GM12878 (cell line): ENCODE measurements at regions not wholly inside any gene's neighbourhood (a gene's known extent, or its start where the extent isn't known, plus 50 kb on each side); places are given as distances from the start of the nearest gene placed in this dataset.

Experiments
- CHD2 ChIP-seq: IDR thresholded peaks from 2 replicates; pipeline ENCODE4 v1.6.1; 2011; ENCODE audit warnings: low read depth, low read length, improper control_type of control experiment, borderline replicate concordance
- E4F1 ChIP-seq: fragments of 450-650 bp; IDR thresholded peaks from 2 replicates; pipeline ENCODE4 v1.6.1; 2018; ENCODE audit warnings: borderline replicate concordance, mild to moderate bottlenecking; ENCODE audit not compliant: partially characterized antibody
- ESRRA ChIP-seq: IDR thresholded peaks from 2 replicates; pipeline ENCODE4 v1.6.1; 2012; ENCODE audit warnings: mild to moderate bottlenecking, low read length, improper control_type of control experiment
- GATAD2B ChIP-seq: fragments of 450-650 bp; conservative IDR thresholded peaks from 2 replicates; pipeline ENCODE4 v1.6.1; 2017; ENCODE audit warnings: low read depth, mild to moderate bottlenecking, moderate library complexity
- IRF5 ChIP-seq: fragments of 450-650 bp; IDR thresholded peaks from 2 replicates; pipeline ENCODE4 v1.6.1; 2017; ENCODE audit warnings: borderline replicate concordance
- MXI1 ChIP-seq: fragments of 150-350 bp; IDR thresholded peaks from 2 replicates; pipeline ENCODE4 v1.6.1; 2011; ENCODE audit warnings: low read depth, mild to moderate bottlenecking, inconsistent platforms, low read length, improper control_type of control experiment
- PAX5 ChIP-seq: IDR thresholded peaks from 2 replicates; pipeline ENCODE4 v1.6.1; 2011; ENCODE audit warnings: low read depth, low read length, borderline replicate concordance
- PML ChIP-seq: IDR thresholded peaks from 2 replicates; pipeline ENCODE4 v1.6.1; 2012; ENCODE audit warnings: low read length, inconsistent platforms
- POLR2A ChIP-seq: IDR thresholded peaks from 2 replicates; pipeline ENCODE4 v1.6.1; 2011; ENCODE audit warnings: low read depth, mild to moderate bottlenecking, low read length
- RFX5 ChIP-seq: IDR thresholded peaks from 2 replicates; pipeline ENCODE4 v1.6.1; 2011; ENCODE audit warnings: low read depth, low read length, improper control_type of control experiment
- SIN3A ChIP-seq: IDR thresholded peaks from 2 replicates; pipeline ENCODE4 v1.6.1; 2012; ENCODE audit warnings: low read depth, low read length, improper control_type of control experiment
- SMC3 ChIP-seq: IDR thresholded peaks from 2 replicates; pipeline ENCODE4 v1.6.1; 2011; ENCODE audit warnings: low read length, improper control_type of control experiment, borderline replicate concordance
- SPI1 ChIP-seq: IDR thresholded peaks from 2 replicates; pipeline ENCODE4 v1.6.1; 2011; ENCODE audit warnings: low read depth, mild to moderate bottlenecking, low read length, moderate library complexity, borderline replicate concordance; ENCODE audit not compliant: insufficient read depth
- SREBF1 ChIP-seq: IDR thresholded peaks from 2 replicates; pipeline ENCODE4 v1.6.1; 2012; ENCODE audit warnings: mild to moderate bottlenecking, low read length
- TCF3 ChIP-seq: IDR thresholded peaks from 2 replicates; pipeline ENCODE4 v1.6.1; 2012; ENCODE audit warnings: low read depth, mild to moderate bottlenecking, low read length, borderline replicate concordance; ENCODE audit not compliant: insufficient read depth
- WRNIP1 ChIP-seq: IDR thresholded peaks from 2 replicates; pipeline ENCODE4 v1.6.1; 2011; ENCODE audit warnings: low read depth, low read length, improper control_type of control experiment, borderline replicate concordance
- YBX1 ChIP-seq: fragments of 450-650 bp; IDR thresholded peaks from 2 replicates; pipeline ENCODE4 v1.6.1; 2016; ENCODE audit warnings: antibody characterized with exemption
- TF ChIP-seq, protein P1 (sequence below): fragments of 450-650 bp; IDR thresholded peaks from 2 replicates; pipeline ENCODE4 v1.6.1; 2016; ENCODE audit warnings: mild to moderate bottlenecking, moderate library complexity, borderline replicate concordance
- TF ChIP-seq, protein P2 (sequence below): IDR thresholded peaks from 2 replicates; pipeline ENCODE4 v1.6.1; 2012; ENCODE audit warnings: low read length, inconsistent platforms
- TF ChIP-seq, protein P3 (sequence below): IDR thresholded peaks from 2 replicates; pipeline ENCODE4 v1.6.1; 2011; ENCODE audit warnings: mild to moderate bottlenecking, low read depth, low read length, moderate library complexity; ENCODE audit not compliant: insufficient replicate concordance

DNA sequence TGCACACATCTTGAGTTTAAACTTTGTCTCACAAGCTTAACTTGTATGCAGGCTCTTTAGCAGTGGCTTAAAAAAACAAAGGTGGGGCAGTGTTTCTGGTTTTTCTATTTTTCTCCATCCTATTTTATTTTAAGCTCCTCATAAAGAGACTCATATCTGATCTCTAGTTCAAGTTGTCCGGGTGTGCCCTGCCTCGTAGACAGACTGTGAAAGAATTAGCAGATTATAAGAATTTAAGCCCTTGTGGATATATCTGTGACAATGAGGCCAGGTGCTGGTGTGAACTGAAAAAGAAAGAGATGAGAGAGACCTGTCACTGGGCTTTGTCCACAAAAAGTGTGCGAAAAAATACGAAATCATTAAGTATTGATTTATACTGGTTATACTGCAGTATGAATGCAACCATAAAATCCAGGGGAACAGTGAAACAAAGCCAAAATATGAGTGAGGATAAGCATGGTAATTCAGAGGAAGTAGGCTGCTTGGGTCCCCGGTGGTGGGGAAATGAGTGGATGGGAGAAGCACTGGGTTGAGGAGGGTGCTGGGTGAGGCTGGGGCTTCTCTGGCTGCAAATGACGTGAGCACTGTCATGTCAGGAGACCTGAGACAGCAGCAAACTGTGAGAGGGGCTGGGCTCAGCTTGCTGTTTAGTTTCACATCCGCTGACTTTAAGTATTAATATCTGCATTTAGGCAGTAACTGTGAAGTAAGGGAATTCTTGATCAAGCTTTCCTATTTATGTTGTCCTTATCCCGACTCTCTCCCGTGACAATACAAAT lies 179.7 kb upstream of the ANKRD55 start (continued):
- TF ChIP-seq, protein P1, sequence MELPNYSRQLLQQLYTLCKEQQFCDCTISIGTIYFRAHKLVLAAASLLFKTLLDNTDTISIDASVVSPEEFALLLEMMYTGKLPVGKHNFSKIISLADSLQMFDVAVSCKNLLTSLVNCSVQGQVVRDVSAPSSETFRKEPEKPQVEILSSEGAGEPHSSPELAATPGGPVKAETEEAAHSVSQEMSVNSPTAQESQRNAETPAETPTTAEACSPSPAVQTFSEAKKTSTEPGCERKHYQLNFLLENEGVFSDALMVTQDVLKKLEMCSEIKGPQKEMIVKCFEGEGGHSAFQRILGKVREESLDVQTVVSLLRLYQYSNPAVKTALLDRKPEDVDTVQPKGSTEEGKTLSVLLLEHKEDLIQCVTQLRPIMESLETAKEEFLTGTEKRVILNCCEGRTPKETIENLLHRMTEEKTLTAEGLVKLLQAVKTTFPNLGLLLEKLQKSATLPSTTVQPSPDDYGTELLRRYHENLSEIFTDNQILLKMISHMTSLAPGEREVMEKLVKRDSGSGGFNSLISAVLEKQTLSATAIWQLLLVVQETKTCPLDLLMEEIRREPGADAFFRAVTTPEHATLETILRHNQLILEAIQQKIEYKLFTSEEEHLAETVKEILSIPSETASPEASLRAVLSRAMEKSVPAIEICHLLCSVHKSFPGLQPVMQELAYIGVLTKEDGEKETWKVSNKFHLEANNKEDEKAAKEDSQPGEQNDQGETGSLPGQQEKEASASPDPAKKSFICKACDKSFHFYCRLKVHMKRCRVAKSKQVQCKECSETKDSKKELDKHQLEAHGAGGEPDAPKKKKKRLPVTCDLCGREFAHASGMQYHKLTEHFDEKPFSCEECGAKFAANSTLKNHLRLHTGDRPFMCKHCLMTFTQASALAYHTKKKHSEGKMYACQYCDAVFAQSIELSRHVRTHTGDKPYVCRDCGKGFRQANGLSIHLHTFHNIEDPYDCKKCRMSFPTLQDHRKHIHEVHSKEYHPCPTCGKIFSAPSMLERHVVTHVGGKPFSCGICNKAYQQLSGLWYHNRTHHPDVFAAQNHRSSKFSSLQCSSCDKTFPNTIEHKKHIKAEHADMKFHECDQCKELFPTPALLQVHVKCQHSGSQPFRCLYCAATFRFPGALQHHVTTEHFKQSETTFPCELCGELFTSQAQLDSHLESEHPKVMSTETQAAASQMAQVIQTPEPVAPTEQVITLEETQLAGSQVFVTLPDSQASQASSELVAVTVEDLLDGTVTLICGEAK: peak; percentile 27; the same call in 1 of the 2 replicates
- TF ChIP-seq POLR2A (no peak), E4F1 (no peak), GATAD2B (no peak), SREBF1 (no peak), TCF3 (no peak), SMC3 (no peak), SPI1 (peak; percentile 74), PML (no peak), RFX5 (peak; percentile 67; the same call in 1 of the 2 replicates), YBX1 (no peak), CHD2 (peak; percentile 80; the same call in 1 of the 2 replicates), IRF5 (no peak), PAX5 (peak; percentile 59; the same call in 1 of the 2 replicates), ESRRA (no peak), SIN3A (no peak), MXI1 (no peak), WRNIP1 (no peak)
- TF ChIP-seq, protein P2, sequence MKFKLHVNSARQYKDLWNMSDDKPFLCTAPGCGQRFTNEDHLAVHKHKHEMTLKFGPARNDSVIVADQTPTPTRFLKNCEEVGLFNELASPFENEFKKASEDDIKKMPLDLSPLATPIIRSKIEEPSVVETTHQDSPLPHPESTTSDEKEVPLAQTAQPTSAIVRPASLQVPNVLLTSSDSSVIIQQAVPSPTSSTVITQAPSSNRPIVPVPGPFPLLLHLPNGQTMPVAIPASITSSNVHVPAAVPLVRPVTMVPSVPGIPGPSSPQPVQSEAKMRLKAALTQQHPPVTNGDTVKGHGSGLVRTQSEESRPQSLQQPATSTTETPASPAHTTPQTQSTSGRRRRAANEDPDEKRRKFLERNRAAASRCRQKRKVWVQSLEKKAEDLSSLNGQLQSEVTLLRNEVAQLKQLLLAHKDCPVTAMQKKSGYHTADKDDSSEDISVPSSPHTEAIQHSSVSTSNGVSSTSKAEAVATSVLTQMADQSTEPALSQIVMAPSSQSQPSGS: no peak; the same call in 1 of the 2 replicates
- TF ChIP-seq, protein P3, sequence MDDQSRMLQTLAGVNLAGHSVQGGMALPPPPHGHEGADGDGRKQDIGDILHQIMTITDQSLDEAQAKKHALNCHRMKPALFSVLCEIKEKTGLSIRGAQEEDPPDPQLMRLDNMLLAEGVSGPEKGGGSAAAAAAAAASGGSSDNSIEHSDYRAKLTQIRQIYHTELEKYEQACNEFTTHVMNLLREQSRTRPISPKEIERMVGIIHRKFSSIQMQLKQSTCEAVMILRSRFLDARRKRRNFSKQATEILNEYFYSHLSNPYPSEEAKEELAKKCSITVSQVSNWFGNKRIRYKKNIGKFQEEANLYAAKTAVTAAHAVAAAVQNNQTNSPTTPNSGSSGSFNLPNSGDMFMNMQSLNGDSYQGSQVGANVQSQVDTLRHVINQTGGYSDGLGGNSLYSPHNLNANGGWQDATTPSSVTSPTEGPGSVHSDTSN: peak; percentile 35
